Neural progenitor cell (in vitro differentiated cells): ENCODE measurements at regions not wholly inside any gene's neighbourhood (a gene's known extent, or its start where the extent isn't known, plus 50 kb on each side); places are given as distances from the start of the nearest gene placed in this dataset.

Experiments used
- EZH2 ChIP-seq: fragments of 200-600 bp; sonication (generic); IDR thresholded peaks from 2 replicates; pipeline ENCODE4 v1.6.1; 2017; ENCODE audit warnings: antibody characterized with exemption, mild to moderate bottlenecking, moderate library complexity
- EZH2phosphoT487 ChIP-seq: fragments of 200-600 bp; sonication (generic); IDR thresholded peaks from 2 replicates; pipeline ENCODE4 v1.6.1; 2017; ENCODE audit warnings: antibody characterized with exemption
- TF ChIP-seq, protein P1 (sequence below): fragments of 200-600 bp; sonication (generic); IDR thresholded peaks from 2 replicates; pipeline ENCODE4 v1.5.1; 2017; ENCODE audit warnings: antibody characterized with exemption, mild to moderate bottlenecking

DNA sequence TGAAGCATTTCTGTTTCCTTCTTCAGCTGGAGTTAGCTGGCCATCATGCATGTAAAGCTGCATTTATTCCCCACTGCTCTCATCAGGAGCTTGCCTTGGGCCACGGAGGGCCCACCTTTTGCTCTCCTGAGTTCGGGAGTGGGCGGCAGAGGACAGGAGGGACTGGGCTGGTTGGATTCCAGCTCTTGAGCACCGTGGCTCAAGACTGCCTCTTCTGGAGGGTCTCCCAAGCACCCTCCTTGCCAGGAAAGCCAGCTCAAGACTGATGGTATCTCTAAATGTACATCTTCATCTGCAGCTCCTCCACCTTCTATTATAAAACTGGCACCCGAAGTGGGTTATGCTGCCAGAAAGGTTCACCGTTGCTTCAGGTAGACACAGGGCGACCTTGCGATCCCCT is 399.6 kb upstream of the IRX1 start:
- TF ChIP-seq, protein P1, sequence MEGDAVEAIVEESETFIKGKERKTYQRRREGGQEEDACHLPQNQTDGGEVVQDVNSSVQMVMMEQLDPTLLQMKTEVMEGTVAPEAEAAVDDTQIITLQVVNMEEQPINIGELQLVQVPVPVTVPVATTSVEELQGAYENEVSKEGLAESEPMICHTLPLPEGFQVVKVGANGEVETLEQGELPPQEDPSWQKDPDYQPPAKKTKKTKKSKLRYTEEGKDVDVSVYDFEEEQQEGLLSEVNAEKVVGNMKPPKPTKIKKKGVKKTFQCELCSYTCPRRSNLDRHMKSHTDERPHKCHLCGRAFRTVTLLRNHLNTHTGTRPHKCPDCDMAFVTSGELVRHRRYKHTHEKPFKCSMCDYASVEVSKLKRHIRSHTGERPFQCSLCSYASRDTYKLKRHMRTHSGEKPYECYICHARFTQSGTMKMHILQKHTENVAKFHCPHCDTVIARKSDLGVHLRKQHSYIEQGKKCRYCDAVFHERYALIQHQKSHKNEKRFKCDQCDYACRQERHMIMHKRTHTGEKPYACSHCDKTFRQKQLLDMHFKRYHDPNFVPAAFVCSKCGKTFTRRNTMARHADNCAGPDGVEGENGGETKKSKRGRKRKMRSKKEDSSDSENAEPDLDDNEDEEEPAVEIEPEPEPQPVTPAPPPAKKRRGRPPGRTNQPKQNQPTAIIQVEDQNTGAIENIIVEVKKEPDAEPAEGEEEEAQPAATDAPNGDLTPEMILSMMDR: peak; percentile 53
- no peak for TF ChIP-seq EZH2phosphoT487
- TF ChIP-seq EZH2: no peak
